ENCODE measurements at regions not wholly inside any gene's neighbourhood (a gene's known extent, or its start where the extent isn't known, plus 50 kb on each side); places are given as distances from the start of the nearest gene placed in this dataset.

- no peaks in the 10 kb centered on the region for H3K27me3 ChIP-seq
- no peaks in the 10 kb centered on the region for H3K4me1 ChIP-seq
- no peak for TF ChIP-seq EP300 (IDR thresholded peaks at IDR 0.05)
- TF ChIP-seq POLR2AphosphoS5 (IDR thresholded peaks at IDR 0.05) = no peak
- TF ChIP-seq POLR2A (IDR thresholded peaks at IDR 0.05) = no peak
- TF ChIP-seq CTCF (IDR thresholded peaks at IDR 0.05) = no peak
- 12 to 19% methylated on average over 2 of the region's 2 CpGs for WGBS, 2 donors
- DNase-seq = no peak
- no peaks in the 10 kb centered on the region for H3K9me3 ChIP-seq
- H3K36me3 ChIP-seq = no peaks in the 10 kb centered on the region
- H3K4me3 ChIP-seq = no peak overlapping the region
- no peak overlapping the region for H3K27ac ChIP-seq
- no peak for ATAC-seq (ENCODE audit: low FRiP score in 2 of 2)
Measured at GRCh38 chr2:52429171-52429570, 1338.4 kb upstream of the CHAC2 start.

- 84 to 97% methylated on average over 2 of the region's 2 CpGs for WGBS, 2 donors
Measured at GRCh38 chr2:52428224-52428623, 1339.4 kb upstream of the CHAC2 start.

GRCh38 chr2:52423655-52424054 is 1343.9 kb upstream of the CHAC2 start:
- Histone ChIP-seq H3K27me3 (no peaks in the 10 kb centered on the region), H3K36me3 (no peaks in the 10 kb centered on the region), H3K9me3 (peaks cover 0 to 3% (median 0%) of the 10 kb centered on the region in 4 donors), H3K4me3 (no peak overlapping the region), H3K4me1 (no peaks in the 10 kb centered on the region), H3K27ac (no peak overlapping the region)
- WGBS, 2 donors = 37 to 77% methylated on average over 2 of the region's 2 CpGs
- ATAC-seq (ENCODE audit: low FRiP score in 2 of 2) (no peak), DNase-seq (no peak)
- TF ChIP-seq POLR2AphosphoS5 (IDR thresholded peaks at IDR 0.05) = no peak

More at GRCh38 chr2:52428224-52428623, 1339.4 kb upstream of the CHAC2 start:
- Histone ChIP-seq H3K9me3 (no peaks in the 10 kb centered on the region), H3K27ac (no peak overlapping the region), H3K4me1 (no peaks in the 10 kb centered on the region), H3K27me3 (no peaks in the 10 kb centered on the region), H3K36me3 (no peaks in the 10 kb centered on the region), H3K4me3 (no peak overlapping the region)
- ATAC-seq (ENCODE audit: low FRiP score in 2 of 2) = no peak
- DNase-seq = no peak
- TF ChIP-seq CTCF (IDR thresholded peaks at IDR 0.05) = no peak
- TF ChIP-seq POLR2AphosphoS5 (IDR thresholded peaks at IDR 0.05) = no peak
- TF ChIP-seq EP300 (IDR thresholded peaks at IDR 0.05) = no peak
- TF ChIP-seq POLR2A (IDR thresholded peaks at IDR 0.05) = no peak

GRCh38 chr2:52423111-52423510 is 1344.5 kb upstream of the CHAC2 start:
- Histone ChIP-seq H3K27ac (no peak overlapping the region), H3K36me3 (no peaks in the 10 kb centered on the region), H3K27me3 (no peaks in the 10 kb centered on the region), H3K4me3 (no peak overlapping the region), H3K4me1 (no peaks in the 10 kb centered on the region), H3K9me3 (peaks cover 0 to 3% (median 0%) of the 10 kb centered on the region in 4 donors)
- ATAC-seq (ENCODE audit: low FRiP score in 2 of 2) = no peak
- no peak for TF ChIP-seq CTCF (IDR thresholded peaks at IDR 0.05)
- no peak for TF ChIP-seq POLR2AphosphoS5 (IDR thresholded peaks at IDR 0.05)
- no peak for TF ChIP-seq EP300 (IDR thresholded peaks at IDR 0.05)
- no peak for TF ChIP-seq POLR2A (IDR thresholded peaks at IDR 0.05)
- 81 to 88% methylated on average over 1 of the region's 1 CpG for WGBS, 2 donors
- no peak for DNase-seq

GRCh38 chr2:52416340-52416739 is 1351.3 kb upstream of the CHAC2 start:
- TF ChIP-seq POLR2A (IDR thresholded peaks at IDR 0.05) = no peak
- TF ChIP-seq EP300 (IDR thresholded peaks at IDR 0.05) = no peak
- no peak for TF ChIP-seq CTCF (IDR thresholded peaks at IDR 0.05)
- TF ChIP-seq POLR2AphosphoS5 (IDR thresholded peaks at IDR 0.05) = no peak
- no peaks in the 10 kb centered on the region for H3K4me1 ChIP-seq
- no peak overlapping the region for H3K27ac ChIP-seq
- H3K9me3 ChIP-seq = peaks cover 0 to 3% (median 0%) of the 10 kb centered on the region in 4 donors
- H3K4me3 ChIP-seq = no peak overlapping the region
- no peak for ATAC-seq (ENCODE audit: low FRiP score in 2 of 2)
- H3K36me3 ChIP-seq = no peaks in the 10 kb centered on the region
- DNase-seq = no peak
- H3K27me3 ChIP-seq = no peaks in the 10 kb centered on the region
